ENCODE measurements at regions not wholly inside any gene's neighbourhood (a gene's known extent, or its start where the extent isn't known, plus 50 kb on each side); places are given as distances from the start of the nearest gene placed in this dataset.

GRCh38 chr6:4591218-4591617, 185.0 kb upstream of the CDYL start:
- intact Hi-C loops (cut with micrococcal nuclease) = no loop called here

GRCh38 chr6:4589295-4589694, 186.9 kb upstream of the CDYL start:
- intact Hi-C loops (cut with micrococcal nuclease) = no loop called here

GRCh38 chr6:4588581-4588980, 187.6 kb upstream of the CDYL start:
- intact Hi-C loops (cut with micrococcal nuclease) = no loop called here

- intact Hi-C loops (cut with micrococcal nuclease) = no loop called here
These were observed 188.0 kb upstream of the CDYL start for GRCh38 chr6:4588163-4588562.

GRCh38 chr6:4587171-4587570, 189.0 kb upstream of the CDYL start:
- intact Hi-C loops (cut with micrococcal nuclease) = no loop called here

- intact Hi-C loops (cut with micrococcal nuclease) = no loop called here
These were observed 189.7 kb upstream of the CDYL start for GRCh38 chr6:4586469-4586859.

- intact Hi-C loops (cut with micrococcal nuclease) = no loop called here
These were observed 190.3 kb upstream of the CDYL start for GRCh38 chr6:4585682-4586468.

- intact Hi-C loops (cut with micrococcal nuclease) = no loop called here
These were observed 191.4 kb upstream of the CDYL start for GRCh38 chr6:4584801-4585200.

- intact Hi-C loops (cut with micrococcal nuclease) = no loop called here
These were observed 193.4 kb upstream of the CDYL start for GRCh38 chr6:4582506-4583417.

GRCh38 chr6:4581468-4582385, 194.5 kb upstream of the CDYL start:
- intact Hi-C loops (cut with micrococcal nuclease) = no loop called here

GRCh38 chr6:4580361-4580760, 195.8 kb upstream of the CDYL start:
- intact Hi-C loops (cut with micrococcal nuclease) = no loop called here

GRCh38 chr6:4577406-4577805, 198.8 kb upstream of the CDYL start:
- intact Hi-C loops (cut with micrococcal nuclease) = no loop called here

- intact Hi-C loops (cut with micrococcal nuclease) = no loop called here
These were observed 200.5 kb upstream of the CDYL start for GRCh38 chr6:4575714-4576113.

GRCh38 chr6:4574007-4574406, 202.2 kb upstream of the CDYL start:
- intact Hi-C loops (cut with micrococcal nuclease) = no loop called here

- intact Hi-C loops (cut with micrococcal nuclease) = no loop called here
These were observed 205.2 kb upstream of the CDYL start for GRCh38 chr6:4571011-4571410.

- intact Hi-C loops (cut with micrococcal nuclease) = no loop called here
These were observed 208.1 kb upstream of the CDYL start for GRCh38 chr6:4568138-4568537.

GRCh38 chr6:4567141-4567540, 209.1 kb upstream of the CDYL start:
- intact Hi-C loops (cut with micrococcal nuclease) = no loop called here

- intact Hi-C loops (cut with micrococcal nuclease) = no loop called here
These were observed 210.6 kb upstream of the CDYL start for GRCh38 chr6:4565301-4566250.

GRCh38 chr6:4564801-4565271, 211.4 kb upstream of the CDYL start:
- intact Hi-C loops (cut with micrococcal nuclease) = no loop called here

GRCh38 chr6:4563877-4564276, 212.3 kb upstream of the CDYL start:
- intact Hi-C loops (cut with micrococcal nuclease) = no loop called here

Measured in T-helper 1 cell treated with Interleukin-12 subunit alpha and Interleukin-12 subunit beta and Interleukin-4 antibody, amounts not matched to agents 30 ng/mL and 1 ng/mL, for 36 hours (primary cell).